HG03097 (cell line): ENCODE measurements at regions not wholly inside any gene's neighbourhood (a gene's known extent, or its start where the extent isn't known, plus 50 kb on each side); places are given as distances from the start of the nearest gene placed in this dataset.
"Not testable (repeated sequence)": the region's sequence is repeated elsewhere in the genome, so short reads cannot be mapped to it uniquely, and the experiment has no call there.

Source experiments
- ATAC-seq: cut with Tn5 transposase; IDR thresholded peaks from one replicate; pipeline ENCODE4 v1.9.1; 2021; ENCODE audit not compliant: unreplicated experiment, low FRiP score

- ATAC-seq: no peak
These were observed 140.9 kb downstream of the RNF144B start for GRCh38 chr6:18527836-18528743.

GRCh38 chr6:18530201-18530600, 143.1 kb downstream of the RNF144B start:
- ATAC-seq: no peak

- no peak for ATAC-seq
These were observed 145.0 kb downstream of the RNF144B start for GRCh38 chr6:18532139-18532538.

GRCh38 chr6:18533793-18534192, 146.6 kb downstream of the RNF144B start:
- no peak for ATAC-seq

- ATAC-seq: no peak
These were observed 149.5 kb downstream of the RNF144B start for GRCh38 chr6:18536591-18537055.

- no peak for ATAC-seq
These were observed 151.2 kb downstream of the RNF144B start for GRCh38 chr6:18538315-18538714.

- ATAC-seq: no peak
These were observed 155.9 kb downstream of the RNF144B start for GRCh38 chr6:18543051-18543450.

- not testable (repeated sequence) for ATAC-seq
These were observed 158.0 kb downstream of the RNF144B start for GRCh38 chr6:18545142-18545541.

GRCh38 chr6:18545726-18546125, 158.6 kb downstream of the RNF144B start:
- ATAC-seq: no peak

GRCh38 chr6:18550119-18550518, 163.0 kb downstream of the RNF144B start:
- no peak for ATAC-seq

GRCh38 chr6:18551228-18551627, 164.1 kb downstream of the RNF144B start:
- no peak for ATAC-seq

- no peak for ATAC-seq
These were observed 168.6 kb downstream of the RNF144B start for GRCh38 chr6:18555750-18556149.

GRCh38 chr6:18561037-18561750, 174.0 kb downstream of the RNF144B start:
- no peak for ATAC-seq

- ATAC-seq: no peak
These were observed 175.6 kb downstream of the RNF144B start for GRCh38 chr6:18562726-18563125.

GRCh38 chr6:18564775-18565174, 177.6 kb downstream of the RNF144B start:
- ATAC-seq: no peak

- ATAC-seq: no peak
These were observed 178.1 kb downstream of the RNF144B start for GRCh38 chr6:18565231-18565630.

GRCh38 chr6:18567380-18567779, 180.2 kb downstream of the RNF144B start:
- no peak for ATAC-seq

GRCh38 chr6:18577491-18577890, 190.3 kb downstream of the RNF144B start:
- ATAC-seq: no peak

GRCh38 chr6:18579166-18579565, 192.0 kb downstream of the RNF144B start:
- no peak for ATAC-seq

GRCh38 chr6:18579869-18580268, 192.7 kb downstream of the RNF144B start:
- no peak for ATAC-seq

GRCh38 chr6:18584372-18584771, 197.2 kb downstream of the RNF144B start:
- no peak for ATAC-seq
